ENCODE measurements at regions not wholly inside any gene's neighbourhood (a gene's known extent, or its start where the extent isn't known, plus 50 kb on each side); places are given as distances from the start of the nearest gene placed in this dataset.

GRCh38 chr18:4631239-4631638, 176.1 kb upstream of the DLGAP1 start:
- H3K9me3 Mint-ChIP-seq, result peaks cover 8% of the 10 kb centered on the region
- H3K4me1 Mint-ChIP-seq, result peaks cover 6% of the 10 kb centered on the region
- no peak overlapping the region for H3K27ac Mint-ChIP-seq (ENCODE audit: unreplicated experiment)
- DNase-seq (ENCODE audit: low read depth, low spot score), result no peak
- H3K27me3 Mint-ChIP-seq (ENCODE audit: low read depth), result no peaks in the 10 kb centered on the region
- TF ChIP-seq, protein P1, sequence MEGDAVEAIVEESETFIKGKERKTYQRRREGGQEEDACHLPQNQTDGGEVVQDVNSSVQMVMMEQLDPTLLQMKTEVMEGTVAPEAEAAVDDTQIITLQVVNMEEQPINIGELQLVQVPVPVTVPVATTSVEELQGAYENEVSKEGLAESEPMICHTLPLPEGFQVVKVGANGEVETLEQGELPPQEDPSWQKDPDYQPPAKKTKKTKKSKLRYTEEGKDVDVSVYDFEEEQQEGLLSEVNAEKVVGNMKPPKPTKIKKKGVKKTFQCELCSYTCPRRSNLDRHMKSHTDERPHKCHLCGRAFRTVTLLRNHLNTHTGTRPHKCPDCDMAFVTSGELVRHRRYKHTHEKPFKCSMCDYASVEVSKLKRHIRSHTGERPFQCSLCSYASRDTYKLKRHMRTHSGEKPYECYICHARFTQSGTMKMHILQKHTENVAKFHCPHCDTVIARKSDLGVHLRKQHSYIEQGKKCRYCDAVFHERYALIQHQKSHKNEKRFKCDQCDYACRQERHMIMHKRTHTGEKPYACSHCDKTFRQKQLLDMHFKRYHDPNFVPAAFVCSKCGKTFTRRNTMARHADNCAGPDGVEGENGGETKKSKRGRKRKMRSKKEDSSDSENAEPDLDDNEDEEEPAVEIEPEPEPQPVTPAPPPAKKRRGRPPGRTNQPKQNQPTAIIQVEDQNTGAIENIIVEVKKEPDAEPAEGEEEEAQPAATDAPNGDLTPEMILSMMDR (conservative IDR thresholded peaks at IDR 0.05), result no peak
- H3K4me3 Mint-ChIP-seq, result no peak overlapping the region
- no peaks in the 10 kb centered on the region for H3K36me3 Mint-ChIP-seq (ENCODE audit: low read depth)

DNA sequence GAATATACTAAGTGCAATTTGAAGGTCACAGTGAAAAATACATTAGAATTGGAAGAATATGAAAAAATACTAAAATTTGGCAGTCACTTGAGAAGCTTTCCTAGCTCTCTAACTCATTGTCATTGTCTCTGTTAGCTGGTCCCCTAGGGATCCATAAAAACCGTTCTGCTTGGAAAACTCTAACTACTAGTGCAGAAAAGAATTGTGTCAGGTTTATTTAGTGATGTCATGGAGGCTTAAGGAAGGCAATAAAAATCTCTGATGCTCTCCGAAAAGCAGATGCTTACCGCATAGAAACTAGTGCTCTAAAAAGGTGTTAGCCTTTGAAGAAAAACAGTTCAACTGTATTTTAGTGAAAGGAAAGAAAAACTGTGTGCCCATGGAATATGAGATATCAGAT, 150.1 kb upstream of the DLGAP1 start:
- Mint-ChIP-seq H3K27me3 (ENCODE audit: low read depth) (no peaks in the 10 kb centered on the region), H3K4me3 (no peak overlapping the region), H3K27ac (ENCODE audit: unreplicated experiment) (no peak overlapping the region), H3K36me3 (ENCODE audit: low read depth) (no peaks in the 10 kb centered on the region), H3K4me1 (peaks cover 12% of the 10 kb centered on the region), H3K9me3 (no peaks in the 10 kb centered on the region)
- no peak for DNase-seq (ENCODE audit: low read depth, low spot score)
- TF ChIP-seq, protein P1 (conservative IDR thresholded peaks at IDR 0.05), result no peak

DNA sequence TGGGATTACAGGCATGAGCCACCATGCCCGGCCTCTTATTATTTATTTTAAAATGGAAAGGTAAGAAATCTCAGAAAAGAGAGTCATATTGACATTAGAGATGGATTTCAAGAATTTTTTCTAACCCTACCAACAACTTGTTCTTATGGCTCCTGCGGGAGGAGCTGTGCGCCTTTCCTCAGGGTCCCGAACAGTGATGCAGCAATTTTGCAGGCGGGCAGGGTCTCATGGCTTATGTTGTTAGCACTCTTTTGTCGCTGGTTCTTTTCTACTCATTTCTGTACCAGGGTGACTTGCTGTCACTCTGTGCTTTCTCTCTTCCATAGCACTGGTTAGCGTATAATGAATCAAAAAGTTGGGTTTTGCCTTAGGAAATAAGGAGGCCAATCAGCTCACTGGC, 148.8 kb upstream of the DLGAP1 start:
- H3K4me3 Mint-ChIP-seq, result no peak overlapping the region
- H3K36me3 Mint-ChIP-seq (ENCODE audit: low read depth), result no peaks in the 10 kb centered on the region
- no peaks in the 10 kb centered on the region for H3K9me3 Mint-ChIP-seq
- no peak for DNase-seq (ENCODE audit: low read depth, low spot score)
- TF ChIP-seq, protein P1 (conservative IDR thresholded peaks at IDR 0.05), result no peak
- H3K27ac Mint-ChIP-seq (ENCODE audit: unreplicated experiment), result no peak overlapping the region
- H3K4me1 Mint-ChIP-seq, result peaks cover 12% of the 10 kb centered on the region
- no peaks in the 10 kb centered on the region for H3K27me3 Mint-ChIP-seq (ENCODE audit: low read depth)

GRCh38 chr18:4599312-4599711, 144.2 kb upstream of the DLGAP1 start:
- TF ChIP-seq, protein P1 (conservative IDR thresholded peaks at IDR 0.05), result no peak
- H3K9me3 Mint-ChIP-seq, result no peaks in the 10 kb centered on the region
- H3K36me3 Mint-ChIP-seq (ENCODE audit: low read depth), result no peaks in the 10 kb centered on the region
- no peak for DNase-seq (ENCODE audit: low read depth, low spot score)
- H3K27me3 Mint-ChIP-seq (ENCODE audit: low read depth), result no peaks in the 10 kb centered on the region
- H3K4me3 Mint-ChIP-seq, result no peak overlapping the region
- peaks cover 3% of the 10 kb centered on the region for H3K4me1 Mint-ChIP-seq
- H3K27ac Mint-ChIP-seq (ENCODE audit: unreplicated experiment), result no peak overlapping the region

GRCh38 chr18:4597301-4597700, 142.2 kb upstream of the DLGAP1 start:
- Mint-ChIP-seq H3K4me3 (no peak overlapping the region), H3K9me3 (no peaks in the 10 kb centered on the region), H3K36me3 (ENCODE audit: low read depth) (no peaks in the 10 kb centered on the region), H3K4me1 (no peaks in the 10 kb centered on the region), H3K27ac (ENCODE audit: unreplicated experiment) (no peak overlapping the region), H3K27me3 (ENCODE audit: low read depth) (no peaks in the 10 kb centered on the region)
- no peak for DNase-seq (ENCODE audit: low read depth, low spot score)
- TF ChIP-seq, protein P1 (conservative IDR thresholded peaks at IDR 0.05), result no peak

DNA sequence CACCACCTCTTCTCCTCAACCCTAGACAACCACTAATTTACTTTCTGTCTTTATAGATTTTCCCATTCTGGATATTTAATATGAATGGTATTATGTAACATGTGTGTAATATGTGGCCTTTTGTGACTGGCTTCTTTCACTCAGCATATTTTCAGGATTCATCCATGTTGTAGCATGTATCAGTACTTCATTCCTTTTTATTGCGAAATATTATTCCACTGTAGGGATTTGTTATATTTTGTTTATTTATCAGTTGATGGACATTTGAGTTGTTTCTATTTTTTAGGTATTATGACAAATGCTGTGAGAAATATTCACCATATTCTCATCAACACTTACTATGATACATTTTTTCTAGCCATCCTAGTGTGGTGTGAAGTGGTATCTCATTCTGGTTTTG, 138.8 kb upstream of the DLGAP1 start:
- no peaks in the 10 kb centered on the region for H3K9me3 Mint-ChIP-seq
- no peaks in the 10 kb centered on the region for H3K27me3 Mint-ChIP-seq (ENCODE audit: low read depth)
- H3K4me1 Mint-ChIP-seq, result peaks cover 1% of the 10 kb centered on the region
- TF ChIP-seq, protein P1 (conservative IDR thresholded peaks at IDR 0.05), result no peak
- no peak overlapping the region for H3K27ac Mint-ChIP-seq (ENCODE audit: unreplicated experiment)
- no peak overlapping the region for H3K4me3 Mint-ChIP-seq
- no peaks in the 10 kb centered on the region for H3K36me3 Mint-ChIP-seq (ENCODE audit: low read depth)
- DNase-seq (ENCODE audit: low read depth, low spot score), result no peak
